Stimulated activated naive CD8-positive, alpha-beta T cell treated with anti-CD3 and anti-CD28 coated beads, Interleukin-15, Interleukin-2, amounts not matched to agents 100 ng/mL and 50 ng/mL, for 24 hours (primary cell): ENCODE measurements at regions not wholly inside any gene's neighbourhood (a gene's known extent, or its start where the extent isn't known, plus 50 kb on each side); places are given as distances from the start of the nearest gene placed in this dataset.

ENCODE experiments used
- H3K27ac Mint-ChIP-seq: one replicate; pipeline ENCODE4 v1.8.0; 2021; ENCODE audit warnings: mild to moderate bottlenecking, mixed read lengths
- H3K27me3 Mint-ChIP-seq: one replicate; pipeline ENCODE4 v1.8.0; 2021; ENCODE audit warnings: mixed read lengths
- H3K36me3 Mint-ChIP-seq: one replicate; pipeline ENCODE4 v1.8.0; 2021; ENCODE audit warnings: low read depth, mixed read lengths
- H3K4me1 Mint-ChIP-seq: one replicate; pipeline ENCODE4 v1.8.0; 2021; ENCODE audit warnings: low read depth, mixed read lengths
- H3K4me3 Mint-ChIP-seq: one replicate; pipeline ENCODE4 v1.8.0; 2021; ENCODE audit warnings: mild to moderate bottlenecking, mixed read lengths
- H3K9me3 Mint-ChIP-seq: one replicate; pipeline ENCODE4 v1.8.0; 2021; ENCODE audit warnings: mixed read lengths

DNA sequence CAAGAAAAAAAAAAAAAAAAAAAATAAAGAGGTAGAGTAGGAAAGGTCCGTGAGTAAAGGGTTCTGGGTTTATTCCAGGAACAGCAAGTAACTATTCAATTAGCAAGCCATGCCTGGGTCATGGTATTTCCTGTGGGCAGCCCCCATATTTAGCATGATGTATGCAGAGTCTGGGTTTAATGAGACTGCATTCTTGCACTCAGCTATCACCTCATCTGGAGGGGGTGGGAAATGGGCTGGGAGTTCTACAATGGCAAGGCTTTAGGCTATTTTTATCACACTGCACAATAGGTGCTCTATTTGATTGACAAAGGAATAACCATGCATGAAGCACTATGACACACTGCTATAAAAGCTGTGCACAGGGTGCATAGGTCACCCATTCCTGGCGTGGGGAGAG, 104.0 kb upstream of the CCL2 start:
- Mint-ChIP-seq H3K27ac (no peak overlapping the region), H3K27me3 (peaks cover 40% of the 10 kb centered on the region), H3K4me3 (no peak overlapping the region), H3K36me3 (no peaks in the 10 kb centered on the region), H3K9me3 (no peaks in the 10 kb centered on the region), H3K4me1 (peaks cover 4% of the 10 kb centered on the region)

DNA sequence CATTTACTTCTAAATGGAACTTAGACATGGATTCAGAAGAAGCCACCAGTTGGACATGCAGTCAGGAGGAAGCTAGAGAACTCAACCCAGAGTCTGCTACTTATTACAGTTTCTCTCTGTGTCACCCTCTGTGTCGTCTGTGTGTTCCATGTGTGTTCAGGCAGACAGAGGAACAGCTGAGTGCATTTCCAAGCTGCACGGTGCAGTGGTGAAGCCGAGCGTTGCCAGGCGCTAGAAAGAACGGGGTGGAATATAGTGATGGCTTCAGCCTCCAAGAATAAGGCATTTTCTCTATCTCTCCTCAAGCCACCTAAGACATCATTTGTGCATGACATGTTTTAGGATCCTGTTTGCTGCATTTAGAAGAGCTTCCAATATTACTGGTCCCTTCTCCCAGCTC, 101.1 kb upstream of the CCL2 start:
- no peak overlapping the region for H3K27ac Mint-ChIP-seq
- no peak overlapping the region for H3K4me3 Mint-ChIP-seq
- H3K9me3 Mint-ChIP-seq, result no peaks in the 10 kb centered on the region
- H3K36me3 Mint-ChIP-seq, result no peaks in the 10 kb centered on the region
- peaks cover 4% of the 10 kb centered on the region for H3K4me1 Mint-ChIP-seq
- H3K27me3 Mint-ChIP-seq, result peaks cover 56% of the 10 kb centered on the region

DNA sequence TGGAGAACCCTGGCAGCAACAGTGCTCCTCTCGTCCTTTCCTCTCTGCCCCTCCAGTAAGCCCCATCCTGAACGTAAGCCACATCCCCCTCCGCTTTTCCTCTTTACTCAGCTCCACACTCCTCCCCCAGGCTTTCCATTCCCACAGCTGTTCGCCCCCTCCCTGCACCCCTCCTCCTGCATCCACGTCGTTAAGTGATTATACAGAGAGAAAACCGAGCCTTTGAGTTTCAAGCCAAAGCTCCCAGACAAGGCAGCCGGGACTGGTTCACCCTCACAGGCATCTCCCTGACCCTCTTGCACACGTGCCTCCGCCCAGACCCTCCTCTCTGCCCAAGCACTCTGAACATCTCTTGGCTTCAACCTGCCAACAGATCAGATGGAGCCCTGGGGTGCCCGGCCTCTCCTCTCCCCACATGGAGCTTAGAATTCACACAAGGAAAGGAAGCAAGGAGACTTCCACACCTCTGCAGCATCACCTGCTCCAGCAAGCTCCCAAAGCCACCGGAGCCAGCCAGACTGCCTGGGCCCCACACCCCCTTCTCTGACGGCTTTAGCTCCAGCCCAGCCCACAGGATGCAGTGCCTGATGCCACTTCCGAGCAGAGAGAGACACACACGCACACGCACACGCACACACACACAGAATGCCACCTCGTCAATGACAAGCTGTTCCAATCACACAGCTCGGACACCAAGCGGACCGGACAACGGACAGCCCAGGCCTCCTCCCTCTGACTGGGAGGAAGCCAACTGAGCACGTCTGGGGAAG, 99.9 kb upstream of the CCL2 start:
- H3K4me1 Mint-ChIP-seq, result peaks cover 4% of the 10 kb centered on the region
- H3K4me3 Mint-ChIP-seq, result no peak overlapping the region
- H3K9me3 Mint-ChIP-seq, result no peaks in the 10 kb centered on the region
- peaks cover 62% of the 10 kb centered on the region for H3K27me3 Mint-ChIP-seq
- no peak overlapping the region for H3K27ac Mint-ChIP-seq
- no peaks in the 10 kb centered on the region for H3K36me3 Mint-ChIP-seq

DNA sequence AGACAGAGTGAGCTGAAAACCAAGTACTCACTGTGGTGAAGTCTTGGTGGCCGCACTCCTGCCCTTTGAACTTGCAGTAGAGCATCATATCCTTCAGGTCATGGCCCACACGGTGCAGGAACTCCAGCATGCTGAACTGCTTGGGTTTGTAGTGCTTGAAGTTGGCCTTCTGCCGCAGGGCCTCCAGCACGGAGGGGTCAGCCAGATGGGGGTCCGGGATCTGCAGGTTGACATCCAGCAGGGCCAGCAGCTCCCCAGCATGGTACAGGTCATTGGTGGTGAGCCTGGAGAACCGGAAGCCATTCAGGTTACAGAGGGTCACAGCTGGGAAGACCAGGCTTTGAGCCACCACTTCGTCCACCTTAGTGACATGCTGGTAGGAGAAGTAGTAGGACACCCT, 99.1 kb upstream of the CCL2 start:
- Mint-ChIP-seq H3K27ac (no peak overlapping the region), H3K9me3 (no peaks in the 10 kb centered on the region), H3K27me3 (peaks cover 62% of the 10 kb centered on the region), H3K4me1 (peaks cover 4% of the 10 kb centered on the region), H3K36me3 (no peaks in the 10 kb centered on the region), H3K4me3 (no peak overlapping the region)

DNA sequence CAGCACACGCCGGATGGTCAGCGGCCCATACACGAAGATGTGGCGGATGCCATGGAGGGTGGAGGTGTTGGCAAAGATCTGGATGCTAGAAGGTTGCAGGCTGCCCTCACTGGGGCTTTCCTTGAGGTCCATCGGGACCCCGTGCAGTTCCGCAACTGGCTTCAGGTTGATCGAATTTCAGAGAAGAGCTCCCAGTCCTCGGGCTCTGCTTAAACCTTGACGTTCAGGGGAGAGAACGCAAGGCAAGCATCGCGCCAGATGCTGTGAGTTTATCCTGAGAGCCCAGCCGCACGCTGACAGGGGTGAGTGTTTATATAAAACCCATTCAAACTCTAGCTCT, 98.7 kb upstream of the CCL2 start:
- Mint-ChIP-seq H3K9me3 (no peaks in the 10 kb centered on the region), H3K27ac (no peak overlapping the region), H3K27me3 (peaks cover 62% of the 10 kb centered on the region), H3K4me3 (no peak overlapping the region), H3K36me3 (no peaks in the 10 kb centered on the region), H3K4me1 (peaks cover 4% of the 10 kb centered on the region)

DNA sequence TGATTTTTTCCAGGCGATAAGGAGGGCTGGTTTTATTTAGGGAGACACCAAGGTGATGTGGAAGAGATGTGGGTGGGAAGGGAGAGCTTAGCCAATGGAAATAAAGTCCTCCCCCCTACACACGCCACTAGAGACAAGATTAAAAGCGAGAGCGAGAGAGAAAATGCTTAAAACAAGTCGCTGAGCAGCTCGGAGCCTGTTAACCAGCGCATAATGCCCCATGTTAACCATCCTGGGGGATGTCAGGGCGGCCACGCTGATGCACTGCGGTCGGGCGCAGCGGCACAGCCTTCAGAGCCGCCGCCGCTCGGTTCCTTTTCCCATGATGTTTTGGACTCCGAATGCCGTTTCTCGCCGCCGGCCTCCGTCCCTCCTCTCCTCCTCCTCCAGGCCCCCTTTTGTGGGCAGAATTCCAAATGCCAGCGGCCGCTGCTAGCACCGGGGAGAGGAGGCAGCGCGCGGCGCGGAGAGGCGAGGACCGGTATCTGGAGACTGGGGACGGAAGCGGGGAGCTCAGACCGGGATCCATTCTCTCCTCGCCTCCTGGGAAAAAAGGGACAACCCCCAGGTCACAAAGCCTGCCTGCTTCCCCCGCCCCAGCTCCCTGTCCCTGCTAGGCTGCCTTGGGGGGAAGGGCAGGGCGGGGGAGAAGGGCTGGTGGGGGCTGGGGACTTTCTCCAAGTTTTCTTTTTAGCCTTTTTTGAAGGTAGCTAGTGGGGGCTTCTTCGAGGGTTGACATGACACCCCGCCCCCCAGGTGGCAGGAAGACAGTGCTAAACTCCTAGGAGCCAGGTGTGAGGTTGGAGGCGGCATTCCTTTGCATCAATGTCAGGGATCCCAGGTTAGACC, 98.1 kb upstream of the CCL2 start:
- H3K27me3 Mint-ChIP-seq, result peaks cover 62% of the 10 kb centered on the region
- H3K4me1 Mint-ChIP-seq, result peaks cover 4% of the 10 kb centered on the region
- no peaks in the 10 kb centered on the region for H3K9me3 Mint-ChIP-seq
- no peak overlapping the region for H3K4me3 Mint-ChIP-seq
- H3K36me3 Mint-ChIP-seq, result no peaks in the 10 kb centered on the region
- no peak overlapping the region for H3K27ac Mint-ChIP-seq

DNA sequence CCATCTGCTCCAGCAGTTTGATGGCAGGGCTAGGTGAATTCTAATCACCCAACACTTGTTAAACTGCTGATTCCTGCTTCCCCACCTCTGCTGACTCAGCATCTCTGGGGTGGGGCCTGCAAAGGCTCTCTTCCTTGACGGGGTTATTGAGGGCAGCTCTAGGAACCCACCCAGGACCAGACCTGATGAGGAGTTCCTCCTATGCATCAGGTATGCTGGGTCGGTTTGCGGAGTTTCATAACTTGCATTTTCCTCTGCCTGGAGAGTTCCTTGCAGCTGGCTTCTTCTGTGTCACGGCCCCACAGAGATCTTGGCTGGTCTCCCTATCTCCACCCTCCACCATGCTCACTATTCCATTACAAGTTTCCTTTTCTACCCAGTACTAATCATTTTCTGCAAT, 93.4 kb upstream of the CCL2 start:
- Mint-ChIP-seq H3K4me1 (no peaks in the 10 kb centered on the region), H3K9me3 (no peaks in the 10 kb centered on the region), H3K36me3 (no peaks in the 10 kb centered on the region), H3K4me3 (no peak overlapping the region), H3K27me3 (peaks cover 40% of the 10 kb centered on the region), H3K27ac (no peak overlapping the region)

DNA sequence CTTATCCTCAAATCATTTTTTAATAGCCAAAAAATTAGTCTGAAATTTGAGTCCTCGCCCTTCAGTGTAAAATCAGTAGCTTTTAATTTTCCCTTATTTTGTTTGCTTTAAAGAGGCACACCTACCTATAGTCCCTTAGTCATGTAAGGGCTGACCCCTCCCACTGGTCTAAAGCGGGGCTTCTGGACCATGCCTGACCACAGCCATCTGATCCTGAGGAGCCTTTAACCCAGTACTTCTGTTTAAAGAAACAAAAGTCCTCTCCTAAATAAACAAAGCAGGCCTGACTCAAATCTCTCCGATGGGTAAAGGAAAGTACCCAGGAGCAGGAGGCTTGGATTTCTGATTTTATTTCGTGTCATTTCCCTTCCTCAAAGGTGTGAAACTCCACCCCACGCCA, 92.0 kb upstream of the CCL2 start:
- Mint-ChIP-seq H3K36me3 (no peaks in the 10 kb centered on the region), H3K27me3 (peaks cover 31% of the 10 kb centered on the region), H3K9me3 (no peaks in the 10 kb centered on the region), H3K4me3 (no peak overlapping the region), H3K27ac (no peak overlapping the region), H3K4me1 (no peaks in the 10 kb centered on the region)

DNA sequence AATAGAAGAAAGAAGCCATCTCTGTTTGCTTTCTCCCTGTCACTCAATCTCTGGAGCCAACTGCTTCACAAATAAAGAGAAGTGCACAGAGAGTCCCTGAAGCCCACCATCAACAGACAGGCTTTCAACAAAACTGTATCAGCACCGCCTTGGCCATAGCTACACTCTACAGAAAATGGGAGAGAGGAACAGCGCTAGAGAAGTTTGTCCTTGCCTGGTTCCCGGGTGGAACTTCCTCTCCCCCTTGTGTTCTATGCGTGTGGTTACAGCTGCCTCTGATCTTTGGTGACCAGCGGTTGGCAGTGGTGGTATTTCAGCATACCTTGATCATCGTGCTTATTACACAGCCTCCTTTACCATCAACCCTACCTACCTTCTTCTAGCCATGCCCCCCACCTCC, 91.4 kb upstream of the CCL2 start:
- Mint-ChIP-seq H3K27me3 (peaks cover 25% of the 10 kb centered on the region), H3K9me3 (no peaks in the 10 kb centered on the region), H3K4me1 (no peaks in the 10 kb centered on the region), H3K27ac (no peak overlapping the region), H3K4me3 (no peak overlapping the region), H3K36me3 (no peaks in the 10 kb centered on the region)

DNA sequence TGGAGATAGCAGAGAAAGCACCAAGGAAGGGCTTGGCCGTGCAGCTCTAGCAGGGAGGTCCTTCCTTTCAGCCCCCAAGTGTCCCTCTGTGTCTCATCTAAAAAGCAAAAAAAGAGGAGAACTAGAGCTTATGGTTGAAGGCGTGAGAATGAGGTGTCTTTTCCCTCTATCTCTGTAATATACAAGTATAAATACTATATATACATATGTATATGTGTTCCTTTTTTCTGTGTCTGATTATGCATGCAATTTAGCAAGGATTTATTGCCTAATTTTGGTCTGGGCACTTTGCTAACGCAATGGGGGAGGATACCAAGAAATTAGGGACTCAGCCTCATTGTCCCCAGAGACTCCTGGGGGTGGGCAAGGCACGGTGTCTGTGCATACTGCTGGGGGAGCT, 90.2 kb upstream of the CCL2 start:
- Mint-ChIP-seq H3K4me1 (no peaks in the 10 kb centered on the region), H3K36me3 (no peaks in the 10 kb centered on the region), H3K27ac (no peak overlapping the region), H3K4me3 (no peak overlapping the region), H3K27me3 (peaks cover 13% of the 10 kb centered on the region), H3K9me3 (no peaks in the 10 kb centered on the region)

DNA sequence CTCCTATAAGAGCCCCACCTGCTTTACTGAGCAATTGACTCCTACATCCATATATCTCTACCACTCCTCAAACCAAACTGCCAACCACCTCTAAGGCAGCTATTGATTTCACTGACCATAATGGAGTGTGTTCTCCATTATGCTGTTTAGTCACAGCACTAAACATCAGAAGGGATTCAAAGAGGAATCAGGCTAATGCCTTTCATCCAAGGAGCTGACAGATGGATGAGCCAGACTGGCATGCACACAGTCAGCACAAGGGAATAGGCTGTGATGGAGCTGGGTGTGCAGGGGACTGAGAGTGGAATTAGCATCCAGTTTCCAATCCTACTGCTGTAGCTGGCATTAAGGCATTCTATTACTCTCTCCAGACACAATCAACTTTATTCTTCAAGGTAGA, 88.7 kb upstream of the CCL2 start:
- Mint-ChIP-seq H3K4me3 (no peak overlapping the region), H3K36me3 (no peaks in the 10 kb centered on the region), H3K4me1 (no peaks in the 10 kb centered on the region), H3K27me3 (peaks cover 13% of the 10 kb centered on the region), H3K9me3 (no peaks in the 10 kb centered on the region), H3K27ac (no peak overlapping the region)

DNA sequence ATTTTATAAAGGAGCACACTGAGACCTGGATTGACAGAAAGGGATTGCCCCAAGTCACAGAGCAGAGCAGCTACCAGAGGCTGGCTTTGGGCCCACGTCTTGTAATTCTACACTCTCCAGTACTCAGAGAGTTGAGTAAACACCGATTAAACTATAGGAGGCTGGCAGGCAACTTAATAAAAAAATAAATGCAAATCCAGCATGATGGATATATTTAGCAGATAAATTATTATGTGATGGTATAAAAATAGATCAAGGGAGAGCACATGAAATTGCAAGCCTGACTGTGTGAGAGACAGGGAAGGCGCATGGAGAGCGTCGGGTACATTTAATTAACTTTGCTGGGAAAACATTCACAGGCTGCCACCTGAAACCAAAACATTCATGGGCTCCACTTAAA, 87.7 kb upstream of the CCL2 start:
- no peaks in the 10 kb centered on the region for H3K36me3 Mint-ChIP-seq
- H3K27me3 Mint-ChIP-seq, result peaks cover 19% of the 10 kb centered on the region
- no peaks in the 10 kb centered on the region for H3K9me3 Mint-ChIP-seq
- no peaks in the 10 kb centered on the region for H3K4me1 Mint-ChIP-seq
- no peak overlapping the region for H3K4me3 Mint-ChIP-seq
- H3K27ac Mint-ChIP-seq, result no peak overlapping the region

DNA sequence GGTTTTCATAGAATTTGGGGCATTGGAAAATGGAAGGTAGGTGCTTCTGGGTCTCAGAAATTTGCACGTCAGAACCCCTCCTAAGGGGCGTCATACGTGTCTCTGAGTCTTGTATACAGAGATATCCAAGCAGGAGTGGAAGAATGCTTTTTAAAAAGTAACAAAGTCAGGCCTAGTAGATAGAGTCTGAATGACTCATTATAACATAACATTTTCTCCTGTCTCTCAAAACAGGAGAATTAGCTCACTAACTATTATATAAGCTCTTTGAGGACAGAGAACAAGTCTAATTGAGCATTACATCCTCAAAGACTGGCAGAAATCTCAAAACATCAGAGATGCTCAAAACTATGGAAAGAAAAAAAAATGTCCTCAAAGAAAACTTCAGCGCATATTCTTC, 86.1 kb upstream of the CCL2 start:
- no peak overlapping the region for H3K4me3 Mint-ChIP-seq

DNA sequence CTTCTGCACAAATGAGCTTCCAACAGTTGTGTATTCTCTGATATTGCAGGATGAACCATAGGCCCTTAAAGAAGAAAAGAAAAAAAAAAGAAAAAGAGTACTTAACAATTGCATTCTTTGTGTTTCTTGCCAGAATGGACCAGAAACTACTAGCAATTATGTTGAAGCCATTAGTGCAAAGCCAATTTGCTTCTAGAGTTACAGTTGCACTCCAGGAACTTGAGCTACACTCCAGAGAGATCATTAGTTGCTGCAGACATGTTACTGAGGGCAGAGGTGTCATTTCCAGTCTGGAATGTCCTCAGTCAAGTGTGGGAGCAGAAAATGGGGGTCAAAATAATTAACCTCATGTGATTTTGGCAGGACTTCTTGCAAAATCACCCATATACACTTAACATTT, 85.6 kb upstream of the CCL2 start:
- no peak overlapping the region for H3K4me3 Mint-ChIP-seq
- H3K27me3 Mint-ChIP-seq, result peaks cover 8% of the 10 kb centered on the region
- no peaks in the 10 kb centered on the region for H3K9me3 Mint-ChIP-seq
- H3K36me3 Mint-ChIP-seq, result no peaks in the 10 kb centered on the region
- no peaks in the 10 kb centered on the region for H3K4me1 Mint-ChIP-seq
- H3K27ac Mint-ChIP-seq, result no peak overlapping the region

More for the DNA sequence above, 86.1 kb upstream of the CCL2 start:
- no peaks in the 10 kb centered on the region for H3K4me1 Mint-ChIP-seq
- no peaks in the 10 kb centered on the region for H3K9me3 Mint-ChIP-seq
- peaks cover 13% of the 10 kb centered on the region for H3K27me3 Mint-ChIP-seq
- no peaks in the 10 kb centered on the region for H3K36me3 Mint-ChIP-seq
- no peak overlapping the region for H3K27ac Mint-ChIP-seq

DNA sequence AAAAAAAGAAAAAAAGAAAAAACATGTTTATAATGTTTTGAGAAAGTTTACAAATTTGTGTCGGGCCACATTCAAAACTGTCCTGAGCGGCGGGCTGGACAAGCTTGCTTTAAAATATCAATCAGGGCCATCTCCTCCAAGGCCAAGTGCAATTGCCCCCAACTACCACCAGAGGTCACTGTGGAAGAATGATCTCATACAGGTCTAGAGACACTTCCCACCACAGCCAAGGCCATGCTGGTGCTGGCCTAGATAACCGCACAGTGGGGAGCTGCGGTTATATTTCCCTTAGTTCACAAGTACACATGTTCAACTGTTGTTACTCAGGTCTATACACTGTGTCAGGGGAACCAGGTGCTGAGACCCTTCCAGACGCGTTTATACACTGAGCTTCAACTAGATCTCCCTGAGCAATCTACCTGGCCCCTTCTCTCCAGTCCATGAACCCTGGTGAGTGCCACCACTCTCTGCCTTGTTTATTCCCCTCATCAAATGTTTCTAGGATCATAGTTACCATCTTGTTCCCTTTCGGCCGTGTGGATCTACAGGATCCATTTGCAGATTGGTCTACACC, 83.8 kb upstream of the CCL2 start:
- Mint-ChIP-seq H3K4me3 (no peak overlapping the region), H3K4me1 (no peaks in the 10 kb centered on the region), H3K36me3 (no peaks in the 10 kb centered on the region), H3K9me3 (no peaks in the 10 kb centered on the region), H3K27me3 (peaks cover 6% of the 10 kb centered on the region), H3K27ac (no peak overlapping the region)
